ENCODE measurements at regions not wholly inside any gene's neighbourhood (a gene's known extent, or its start where the extent isn't known, plus 50 kb on each side); places are given as distances from the start of the nearest gene placed in this dataset.

DNA sequence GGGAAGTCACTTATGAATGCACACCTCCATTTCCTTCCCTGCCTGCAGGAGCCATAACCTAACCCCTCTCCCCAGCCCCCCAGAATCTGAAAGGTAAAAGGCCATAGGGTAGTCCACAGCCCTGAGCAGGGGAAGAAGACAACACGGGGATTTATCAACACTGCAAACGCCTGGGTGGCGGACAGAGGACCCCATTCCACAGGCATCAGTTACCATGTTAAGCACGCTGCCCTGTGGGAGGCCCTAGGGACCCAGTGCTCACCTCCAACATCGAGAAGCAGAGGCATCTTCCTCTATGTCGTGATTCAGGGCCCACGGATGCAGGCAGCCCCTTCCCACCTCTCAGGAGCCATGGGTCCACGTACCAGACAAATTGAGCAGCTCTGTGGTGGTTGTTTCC is 523.8 kb downstream of the MATN1 start:
- TF ChIP-seq POLR2A (IDR thresholded peaks at IDR 0.05) = no peak
- TF ChIP-seq, protein P1, sequence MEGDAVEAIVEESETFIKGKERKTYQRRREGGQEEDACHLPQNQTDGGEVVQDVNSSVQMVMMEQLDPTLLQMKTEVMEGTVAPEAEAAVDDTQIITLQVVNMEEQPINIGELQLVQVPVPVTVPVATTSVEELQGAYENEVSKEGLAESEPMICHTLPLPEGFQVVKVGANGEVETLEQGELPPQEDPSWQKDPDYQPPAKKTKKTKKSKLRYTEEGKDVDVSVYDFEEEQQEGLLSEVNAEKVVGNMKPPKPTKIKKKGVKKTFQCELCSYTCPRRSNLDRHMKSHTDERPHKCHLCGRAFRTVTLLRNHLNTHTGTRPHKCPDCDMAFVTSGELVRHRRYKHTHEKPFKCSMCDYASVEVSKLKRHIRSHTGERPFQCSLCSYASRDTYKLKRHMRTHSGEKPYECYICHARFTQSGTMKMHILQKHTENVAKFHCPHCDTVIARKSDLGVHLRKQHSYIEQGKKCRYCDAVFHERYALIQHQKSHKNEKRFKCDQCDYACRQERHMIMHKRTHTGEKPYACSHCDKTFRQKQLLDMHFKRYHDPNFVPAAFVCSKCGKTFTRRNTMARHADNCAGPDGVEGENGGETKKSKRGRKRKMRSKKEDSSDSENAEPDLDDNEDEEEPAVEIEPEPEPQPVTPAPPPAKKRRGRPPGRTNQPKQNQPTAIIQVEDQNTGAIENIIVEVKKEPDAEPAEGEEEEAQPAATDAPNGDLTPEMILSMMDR (IDR thresholded peaks at IDR 0.05 in 4 of 5, conservative IDR thresholded peaks at IDR 0.05 in 1 of 5) = no peak

Data from gastrocnemius medialis (tissue), 4 donors.